Left ventricle myocardium superior (tissue), 1 donor: ENCODE measurements at regions not wholly inside any gene's neighbourhood (a gene's known extent, or its start where the extent isn't known, plus 50 kb on each side); places are given as distances from the start of the nearest gene placed in this dataset.
"Not testable (repeated sequence)": the region's sequence is repeated elsewhere in the genome, so short reads cannot be mapped to it uniquely, and the experiment has no call there.

Experiments
- ATAC-seq: fragments of 200-7000 bp; cut with Tn5 transposase; one replicate; pipeline ENCODE4 v1.9.1; 2020; ENCODE audit warnings: mild to moderate bottlenecking, moderate library complexity
- DNase-seq: peaks from one replicate; pipeline ENCODE4 v3.0.0-alpha.2; 2020
- intact Hi-C: fragments of 100-400 bp; cut with micrococcal nuclease; formaldehyde crosslinking; loops from one replicate; pipeline ENCODE4 v1.11.0; 2022
- donor health status: DM: no; HTN: yes; CAD: no; lungs with severe emphysema.

DNA sequence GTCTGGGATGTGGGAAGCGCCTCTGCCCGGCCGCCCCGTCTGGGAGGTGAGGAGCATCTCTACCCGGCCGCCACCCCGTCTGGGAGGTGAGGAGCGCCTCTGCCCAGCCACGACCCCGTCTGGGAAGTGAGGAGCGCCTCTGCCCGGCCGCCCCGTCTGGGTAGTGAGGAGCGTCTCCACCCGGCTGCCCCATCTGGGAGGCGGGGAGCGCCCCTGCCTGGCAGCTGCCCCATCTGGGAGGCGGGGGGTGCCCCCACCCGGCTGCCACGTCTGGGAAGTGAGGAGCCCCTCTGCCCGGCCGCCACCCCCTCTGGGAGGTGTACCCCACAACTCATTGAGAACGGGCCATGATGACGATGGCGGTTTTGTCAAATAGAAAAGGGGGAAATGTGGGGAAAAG is 288.3 kb downstream of the SPRY1 start:
- ATAC-seq, DNase-seq, intact Hi-C loops: not testable (repeated sequence)

DNA sequence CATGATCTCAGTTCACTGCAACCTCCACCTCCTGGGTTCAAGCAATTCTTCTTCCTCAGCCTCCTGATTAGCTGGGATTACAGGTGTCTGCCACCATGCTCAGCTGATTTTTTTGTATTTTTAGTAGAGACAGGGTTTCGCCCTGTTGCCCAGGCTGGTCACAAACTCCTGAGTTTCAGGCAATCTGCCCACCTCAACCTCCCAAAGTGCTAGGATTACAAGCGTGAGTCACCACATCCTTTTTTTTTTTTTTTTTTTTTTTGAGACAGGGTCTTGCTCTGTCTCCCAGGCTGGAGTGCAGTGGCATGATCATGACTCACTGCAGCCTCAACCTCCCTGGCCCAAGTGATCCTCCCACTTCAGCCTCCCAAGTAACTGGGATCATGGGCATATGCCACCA is 298.9 kb downstream of the SPRY1 start:
- intact Hi-C loops, DNase-seq, ATAC-seq: not testable (repeated sequence)

DNA sequence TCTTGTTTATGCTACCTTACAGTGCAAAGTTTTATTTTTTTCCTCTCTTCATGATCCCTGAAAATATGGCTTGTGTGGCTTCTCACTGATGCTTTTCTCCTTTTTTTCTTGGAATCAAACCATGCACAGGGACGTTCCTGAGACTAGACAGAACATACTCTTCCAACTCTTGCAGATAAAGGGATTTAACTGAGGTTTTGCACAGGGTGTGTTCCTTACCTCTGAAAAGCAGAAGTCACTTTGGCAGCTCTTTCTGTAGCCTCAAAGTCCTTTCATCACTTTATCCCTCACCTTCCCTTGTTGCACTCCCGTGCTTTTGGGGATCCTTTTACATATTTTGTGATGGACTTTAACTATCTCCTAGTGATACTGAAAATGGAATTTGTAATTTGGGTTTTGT is 300.1 kb downstream of the SPRY1 start:
- no peak for DNase-seq
- intact Hi-C loops, result no loop called here
- no peak for ATAC-seq

DNA sequence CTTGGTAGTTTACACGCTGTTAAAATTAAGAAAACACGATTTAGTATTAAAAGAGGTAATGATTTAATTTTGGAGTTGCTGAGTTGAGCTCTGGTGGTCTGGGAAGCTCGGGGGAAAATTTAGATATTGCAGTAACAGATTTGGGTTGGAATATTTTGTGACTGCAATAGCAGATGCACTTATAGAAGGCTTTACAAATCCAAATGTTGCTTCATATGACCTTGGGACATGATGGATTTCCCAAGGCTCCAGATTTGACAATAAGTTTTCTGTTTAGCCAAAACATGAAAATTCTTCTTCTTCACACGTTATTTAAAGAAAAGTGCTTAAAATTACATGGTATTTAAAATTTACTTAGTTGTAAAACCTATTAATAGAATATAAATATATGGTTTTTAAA is 302.0 kb downstream of the SPRY1 start:
- ATAC-seq (no peak), DNase-seq (no peak)
- intact Hi-C loops, result no loop called here

DNA sequence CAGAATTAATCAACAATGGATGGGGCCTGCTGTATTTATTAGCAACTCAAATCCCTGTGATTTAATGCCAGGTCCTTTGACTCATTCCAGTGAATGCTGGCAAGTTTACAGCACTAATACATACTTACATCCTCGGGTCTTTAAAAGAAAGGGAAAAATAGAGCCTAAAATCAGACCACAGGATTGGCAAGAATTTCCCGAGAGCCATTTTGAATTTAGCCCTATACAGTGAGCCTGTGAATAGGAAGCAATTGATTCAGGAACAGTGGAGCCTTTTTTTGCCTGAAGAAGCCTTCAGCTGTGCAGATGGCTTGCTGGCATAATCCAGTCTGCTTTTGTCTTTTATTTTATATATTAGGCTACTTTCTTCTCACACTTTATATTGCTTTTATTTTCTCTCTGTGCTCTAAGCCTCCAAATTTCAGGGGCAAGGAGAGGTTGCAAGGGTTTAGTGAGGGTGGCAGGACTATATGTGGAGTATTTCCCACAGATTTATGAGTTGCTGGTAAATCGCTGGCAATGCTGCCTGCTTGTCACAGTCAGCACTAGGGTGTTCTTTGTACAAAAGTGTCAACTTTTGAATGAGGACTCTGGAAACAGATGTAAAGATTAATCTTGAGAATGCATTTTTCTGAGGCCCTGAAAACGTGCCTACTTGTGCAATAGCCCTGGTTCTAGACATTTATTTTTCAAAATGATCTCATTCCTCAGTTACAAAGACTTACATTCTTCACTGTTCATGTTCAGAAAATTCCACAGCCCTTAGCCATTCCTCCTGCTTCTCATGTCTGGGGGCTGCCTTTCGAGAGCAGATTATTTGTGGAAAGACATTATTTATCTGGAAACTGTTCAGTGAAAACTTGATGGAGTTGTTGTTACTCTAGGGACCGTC is 303.5 kb downstream of the SPRY1 start:
- DNase-seq, result no peak
- ATAC-seq, result peak; percentile 86
- intact Hi-C loops, result no loop called here

DNA sequence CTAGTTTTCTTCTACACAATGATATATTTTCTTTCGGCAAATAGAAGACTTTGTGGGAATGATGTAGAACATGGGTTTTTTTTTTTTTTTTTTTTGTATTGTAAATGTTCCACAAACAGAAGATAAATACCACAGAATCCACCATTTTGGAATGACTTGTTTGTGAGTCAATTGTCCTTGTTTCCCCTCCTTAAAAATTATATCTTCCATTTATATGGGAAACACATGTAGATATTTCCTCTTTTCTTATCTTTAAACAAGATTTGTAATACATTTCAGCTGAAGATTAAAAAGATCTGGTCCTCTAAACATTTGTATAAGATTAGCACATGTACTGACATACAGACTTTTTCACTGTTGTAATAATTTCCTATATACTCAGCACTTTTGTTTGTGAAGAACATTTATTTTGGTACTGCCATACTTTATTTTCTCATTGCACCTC is 304.6 kb downstream of the SPRY1 start:
- intact Hi-C loops, result no loop called here
- DNase-seq (no peak), ATAC-seq (no peak)

DNA sequence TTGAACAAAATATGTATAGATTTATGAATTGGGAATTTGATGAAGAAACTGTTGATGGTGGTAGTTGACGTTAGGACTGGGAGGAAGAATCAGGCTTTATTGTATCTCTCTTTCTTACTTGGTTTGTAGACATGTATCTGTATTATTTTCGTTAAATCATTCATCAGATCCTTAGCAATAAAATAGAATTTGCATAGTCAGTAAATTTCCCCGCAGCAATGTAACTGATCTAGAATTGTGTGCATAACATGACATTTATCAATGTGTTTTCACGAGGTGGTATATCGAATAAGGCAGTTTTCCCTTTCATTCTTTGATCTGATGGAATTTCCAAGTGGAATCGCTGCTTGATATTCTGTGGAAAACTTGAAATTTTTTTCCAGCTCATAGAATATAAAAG is 308.8 kb downstream of the SPRY1 start:
- DNase-seq (no peak), ATAC-seq (no peak)
- intact Hi-C loops, result no loop called here

DNA sequence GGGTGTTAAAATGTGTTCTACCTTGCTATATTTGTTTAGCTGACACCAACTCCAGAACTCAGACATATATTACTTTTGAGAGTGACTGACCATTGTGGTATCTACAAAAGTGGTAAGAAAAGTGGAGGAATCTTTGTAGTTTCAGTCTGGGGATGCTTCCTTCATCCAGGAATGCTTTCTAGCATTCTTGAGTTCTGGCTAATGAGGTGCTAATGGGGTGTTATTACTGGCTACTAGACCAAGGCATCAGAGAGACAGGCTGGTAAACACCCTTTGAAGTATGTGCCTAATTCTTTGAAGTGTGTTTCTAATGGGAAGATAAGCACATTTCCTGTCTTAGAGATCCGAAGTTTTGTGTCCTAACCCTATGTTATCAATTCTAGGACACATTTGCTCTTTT is 310.4 kb downstream of the SPRY1 start:
- DNase-seq (no peak), ATAC-seq (no peak)
- intact Hi-C loops, result no loop called here

DNA sequence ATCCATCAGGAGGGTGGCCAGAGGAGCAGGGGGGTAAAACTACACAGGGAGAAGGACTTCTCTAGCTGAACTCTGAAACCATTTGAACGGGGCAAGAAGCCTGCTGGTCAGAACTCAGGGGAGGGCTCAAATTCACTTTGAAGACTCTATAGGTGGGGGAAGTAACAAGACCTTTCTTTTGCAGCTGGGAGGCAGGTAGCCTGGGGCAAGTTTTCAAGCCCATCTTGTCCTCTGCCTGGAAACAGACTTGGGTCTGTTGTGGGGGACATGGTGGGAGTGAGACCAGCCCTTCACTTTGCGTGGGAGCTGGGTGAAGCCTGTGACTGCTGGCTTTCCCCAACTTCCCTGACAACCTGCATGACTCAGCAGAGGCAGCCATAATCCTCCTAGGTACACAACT is 312.3 kb downstream of the SPRY1 start:
- ATAC-seq (no peak), DNase-seq (no peak)
- intact Hi-C loops, result no loop called here

DNA sequence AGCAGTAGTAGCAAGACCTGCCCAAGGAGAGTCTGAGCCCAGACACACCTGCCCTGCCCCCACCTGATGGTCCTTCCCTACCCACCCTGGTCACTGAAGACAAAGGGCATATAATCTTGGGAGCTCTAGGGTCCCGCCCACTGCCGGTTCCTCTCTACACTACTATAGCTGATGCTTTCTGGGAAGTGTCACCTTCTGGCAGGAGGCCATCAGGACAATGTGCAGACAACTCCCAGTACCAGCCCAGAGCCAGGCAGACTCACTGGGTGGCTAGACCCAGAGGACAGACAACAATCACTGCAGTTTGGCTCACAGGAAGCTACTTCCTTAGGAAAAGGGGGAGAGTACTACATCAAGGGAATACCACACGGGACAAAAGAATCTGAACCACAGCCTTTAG is 312.7 kb downstream of the SPRY1 start:
- ATAC-seq (no peak), DNase-seq (no peak)
- intact Hi-C loops, result no loop called here

DNA sequence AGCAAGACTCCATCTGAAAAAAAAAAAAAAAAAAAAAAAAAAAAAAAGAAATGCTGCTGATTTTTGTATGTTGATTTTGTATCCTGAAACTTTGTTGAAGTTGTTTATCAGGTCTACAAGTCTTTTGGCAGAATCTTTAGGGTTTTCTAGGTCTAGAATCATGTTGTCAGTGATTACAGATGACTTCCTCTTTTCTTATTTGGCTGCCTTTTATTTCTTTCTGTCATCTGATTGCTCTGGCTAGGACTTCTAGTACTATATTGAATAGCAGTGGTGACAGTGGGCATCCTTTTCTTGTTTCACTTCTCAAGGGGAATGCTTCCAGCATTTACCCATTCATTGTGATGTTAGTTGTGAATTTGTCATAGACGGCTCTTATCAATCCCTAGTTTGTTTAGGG is 334.4 kb downstream of the SPRY1 start:
- no peak for DNase-seq
- ATAC-seq, result no peak
- intact Hi-C loops, result no loop called here

DNA sequence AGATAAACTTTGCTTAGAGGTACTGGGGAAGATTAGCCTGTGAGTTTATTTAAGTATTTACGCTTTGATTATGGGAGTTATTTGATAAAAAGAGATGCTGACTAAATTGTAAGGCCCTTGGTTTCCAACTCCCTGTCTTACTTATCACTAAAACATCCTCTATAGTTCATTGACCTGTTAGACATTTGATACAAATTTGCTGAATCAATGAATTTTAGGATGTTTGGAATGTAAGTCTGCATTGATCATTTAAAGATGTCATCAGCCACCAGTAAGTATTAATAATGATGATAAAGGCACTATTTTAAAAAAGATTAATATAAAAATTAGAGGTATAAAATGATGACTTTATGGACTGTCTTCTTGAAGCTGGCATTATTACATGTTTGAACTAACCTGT is 340.6 kb downstream of the SPRY1 start:
- intact Hi-C loops, result no loop called here
- no peak for ATAC-seq

DNA sequence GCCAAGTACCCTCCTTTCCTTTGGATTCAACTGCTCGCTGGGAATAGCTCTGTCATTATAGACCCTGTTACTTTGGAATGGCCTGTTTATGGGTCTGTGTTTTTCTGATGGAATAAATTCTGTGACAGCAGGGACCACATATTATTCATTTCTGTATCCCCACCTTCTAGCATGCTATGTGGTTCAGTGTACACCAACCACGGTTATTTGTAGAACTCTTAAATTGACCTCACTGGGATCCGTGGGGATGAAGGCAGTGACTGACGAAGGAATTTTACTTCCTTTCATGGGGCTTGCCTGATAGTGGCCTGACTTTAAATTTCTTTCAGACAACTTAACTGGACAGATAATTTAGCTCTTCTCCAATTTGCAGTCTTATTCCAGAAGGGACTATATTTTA is 343.2 kb downstream of the SPRY1 start:
- no peak for ATAC-seq
- no peak for DNase-seq
- intact Hi-C loops, result loop anchor here (10.0 kb wide), 1 partner anchor 155 kb away; no protein-coding TSS in a partner anchor

More for the DNA sequence above, 340.6 kb downstream of the SPRY1 start:
- DNase-seq, result no peak

DNA sequence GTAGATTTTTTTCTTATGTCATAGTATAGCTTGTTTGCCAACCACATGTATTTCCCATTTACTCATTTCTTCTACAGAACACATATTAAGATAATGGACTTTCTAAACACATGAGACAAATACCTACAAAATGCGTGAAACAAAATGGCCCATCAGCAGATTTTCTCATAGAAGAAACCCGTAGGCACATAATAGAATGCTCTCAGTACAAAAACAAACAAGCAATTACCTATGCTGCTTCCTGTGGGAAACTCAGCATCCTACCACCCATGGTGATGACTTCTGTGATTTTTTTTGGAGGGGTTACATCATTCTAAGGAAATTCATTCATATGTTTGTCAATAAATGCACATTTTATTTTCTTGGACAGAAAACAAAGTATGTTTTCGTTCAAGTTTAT is 343.6 kb downstream of the SPRY1 start:
- DNase-seq (no peak), ATAC-seq (no peak)
- intact Hi-C loops, result loop anchor here (10.0 kb wide), 1 partner anchor 155 kb away; no protein-coding TSS in a partner anchor

DNA sequence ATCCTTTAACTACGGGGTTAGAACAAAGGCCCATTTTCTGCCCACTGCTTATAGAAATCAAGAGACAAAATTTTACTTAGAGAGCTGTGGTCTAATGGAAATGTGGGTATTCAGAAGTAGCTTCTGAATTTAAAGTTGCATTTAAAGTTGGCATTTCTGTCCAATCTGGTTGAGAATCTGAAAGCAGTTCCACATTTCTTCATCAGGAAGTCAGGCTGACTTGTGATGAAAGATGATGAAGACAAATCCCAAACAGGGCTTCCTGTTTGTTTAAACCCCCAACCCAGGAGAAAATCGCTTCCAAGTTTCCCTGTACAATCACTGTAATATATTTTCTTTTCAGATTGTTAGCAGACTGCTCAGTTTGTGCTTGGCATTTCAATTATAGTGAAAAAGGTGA is 345.3 kb downstream of the SPRY1 start:
- DNase-seq (no peak), ATAC-seq (no peak)
- intact Hi-C loops, result loop anchor here (10.0 kb wide), 1 partner anchor 153 kb away; no protein-coding TSS in a partner anchor

DNA sequence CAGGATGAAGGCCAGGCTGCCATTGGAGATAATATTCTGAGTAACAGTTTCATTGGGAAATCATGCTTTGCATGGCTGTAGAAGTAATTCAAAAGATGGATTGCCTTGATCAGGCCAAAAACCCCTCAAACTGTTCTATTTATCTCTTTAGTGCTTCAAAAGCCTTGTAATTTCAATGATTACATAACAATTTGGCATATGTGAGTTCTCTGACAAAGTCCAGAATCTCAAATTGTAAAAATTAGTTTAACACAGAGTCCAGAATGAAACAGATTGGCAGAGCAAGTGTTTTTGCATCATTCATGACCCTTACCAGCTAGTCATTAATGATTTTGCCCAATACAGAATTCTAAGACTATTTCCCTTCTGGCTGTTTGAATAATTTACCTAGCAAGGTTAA is 347.3 kb downstream of the SPRY1 start:
- intact Hi-C loops, result loop anchor here (10.0 kb wide), 1 partner anchor 151 kb away; no protein-coding TSS in a partner anchor
- peak; percentile 53 for ATAC-seq
- no peak for DNase-seq

DNA sequence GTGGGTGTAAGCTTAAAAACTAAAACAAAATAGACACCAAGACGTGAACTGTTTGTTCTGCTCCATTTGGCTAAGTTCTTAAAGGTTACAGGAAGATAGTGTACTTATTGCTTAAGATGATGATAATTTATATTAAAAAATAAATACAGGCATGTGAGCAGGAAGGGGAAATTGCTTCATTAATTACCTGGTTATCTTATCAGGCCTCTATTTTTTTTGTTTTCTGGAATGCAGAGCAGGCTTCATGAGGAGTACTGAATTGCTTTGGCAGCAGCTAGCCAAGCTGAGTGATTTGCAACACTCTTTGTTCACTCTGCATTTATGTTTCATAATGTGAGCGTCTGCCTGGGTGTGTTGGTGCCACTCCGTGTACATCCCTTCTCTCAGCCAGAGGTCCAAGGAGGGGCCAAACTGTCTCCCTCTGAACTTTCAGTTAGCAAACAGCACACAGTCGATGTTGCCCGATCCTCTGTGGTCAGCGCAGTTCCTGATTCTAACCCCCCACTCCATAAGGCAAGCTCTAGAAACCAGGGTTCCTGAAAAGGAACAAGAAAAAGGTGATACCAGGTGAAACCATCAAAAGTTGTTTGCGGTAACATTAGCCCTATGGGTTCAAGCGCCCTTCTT is 348.2 kb downstream of the SPRY1 start:
- intact Hi-C loops, result loop anchor here (10.0 kb wide), 1 partner anchor 150 kb away; no protein-coding TSS in a partner anchor
- ATAC-seq (peak; percentile 70), DNase-seq (peak; percentile 34)

DNA sequence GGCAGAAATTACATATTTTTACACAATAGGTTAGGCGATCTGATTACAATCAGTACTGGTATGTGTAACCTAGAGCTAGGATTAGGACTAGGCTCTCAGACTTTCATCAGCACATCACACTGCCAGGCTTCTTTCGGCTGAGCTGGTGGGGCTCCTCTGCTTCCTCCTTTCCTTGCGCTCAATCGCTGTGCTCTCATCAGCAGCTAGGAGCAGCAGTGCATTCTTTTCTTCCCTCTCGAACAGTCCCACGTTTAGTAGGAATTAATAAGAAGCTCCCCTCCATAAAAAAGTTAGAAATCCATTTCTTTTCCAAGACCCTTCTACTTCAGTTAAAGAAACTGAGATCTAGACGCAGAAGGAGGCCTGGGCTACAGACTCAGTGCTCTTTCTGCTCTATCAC is 350.4 kb downstream of the SPRY1 start:
- intact Hi-C loops, result loop anchor here (10.0 kb wide), 1 partner anchor 148 kb away; no protein-coding TSS in a partner anchor
- DNase-seq, result no peak
- no peak for ATAC-seq

DNA sequence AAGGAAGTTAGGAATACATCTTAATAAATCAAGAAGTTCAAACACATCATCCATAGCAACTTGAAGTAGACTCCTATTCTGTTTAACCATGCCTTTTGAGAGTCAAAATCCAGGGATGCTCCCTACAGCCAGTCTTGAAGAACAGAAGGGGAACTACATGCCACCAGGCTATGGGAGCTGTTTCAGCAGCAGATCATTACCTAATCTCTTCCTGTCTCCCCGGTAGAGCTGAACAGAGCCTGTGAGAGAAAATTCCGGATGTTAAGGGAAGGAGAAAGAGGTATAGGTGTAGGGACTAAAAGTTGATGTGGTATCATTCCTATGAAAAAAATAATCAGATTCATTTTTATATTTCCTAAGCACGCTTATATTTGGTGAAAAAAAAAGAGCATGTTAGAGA is 352.2 kb downstream of the SPRY1 start:
- intact Hi-C loops, result loop anchor here (10.0 kb wide), 1 partner anchor 146 kb away; no protein-coding TSS in a partner anchor
- no peak for ATAC-seq
- no peak for DNase-seq

DNA sequence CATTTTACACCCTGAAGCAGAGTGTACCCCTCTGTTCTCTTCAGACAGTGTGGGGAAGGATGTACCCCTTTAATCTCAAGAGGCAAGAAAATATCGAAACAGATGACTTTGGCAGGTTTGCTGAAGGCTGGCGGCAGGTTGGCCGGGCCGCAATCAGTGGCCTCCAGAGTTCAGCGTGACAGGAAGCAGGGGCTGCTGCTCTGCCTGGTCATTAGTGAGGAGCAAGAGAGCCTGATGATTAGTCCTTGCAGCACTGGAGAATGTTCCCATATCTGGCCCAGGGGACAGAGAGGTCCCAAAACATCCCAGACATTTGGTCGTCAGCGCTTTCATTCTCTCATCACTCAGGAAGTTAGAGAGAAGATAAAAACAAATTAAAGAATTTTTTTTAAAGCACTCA is 352.8 kb downstream of the SPRY1 start:
- peak; percentile 93 for ATAC-seq
- DNase-seq, result peak; percentile 77
- intact Hi-C loops, result loop anchor here (10.0 kb wide), 1 partner anchor 145 kb away; no protein-coding TSS in a partner anchor
